Activated CD8-positive, alpha-beta T cell treated with anti-CD3 and anti-CD28 coated beads for 36 hours (primary cell): ENCODE measurements at regions not wholly inside any gene's neighbourhood (a gene's known extent, or its start where the extent isn't known, plus 50 kb on each side); places are given as distances from the start of the nearest gene placed in this dataset.

Source experiments
- ATAC-seq: fragments of 200-7000 bp; cut with Tn5 transposase; one replicate; pipeline ENCODE4 v1.10.0; 2021; ENCODE audit warnings: mild to moderate bottlenecking, moderate library complexity
- CTCF ChIA-PET: fragments of 350-600 bp; sonication (Branson Sonifier 250); formaldehyde crosslinking; loops from one replicate; lab custom pipeline; 2021; ENCODE audit warnings: antibody characterized with exemption; lab: Charles Lee
- POLR2A ChIA-PET: fragments of 350-600 bp; sonication (Branson Sonifier 250); formaldehyde crosslinking; loops from one replicate; lab custom pipeline; 2021; ENCODE audit warnings: antibody characterized with exemption; lab: Charles Lee
- DNase-seq: peaks from one replicate; pipeline ENCODE4 v3.0.0-alpha.2; 2020
- H3K27ac Mint-ChIP-seq: one replicate; pipeline ENCODE4 v1.8.0; 2021; ENCODE audit warnings: mild to moderate bottlenecking, mixed read lengths
- H3K27me3 Mint-ChIP-seq: one replicate; pipeline ENCODE4 v1.8.0; 2021; ENCODE audit warnings: mixed read lengths
- H3K36me3 Mint-ChIP-seq: one replicate; pipeline ENCODE4 v1.8.0; 2021; ENCODE audit warnings: low read depth, mixed read lengths
- H3K4me1 Mint-ChIP-seq: one replicate; pipeline ENCODE4 v1.8.0; 2021; ENCODE audit warnings: low read depth, mixed read lengths
- H3K4me3 Mint-ChIP-seq: one replicate; pipeline ENCODE4 v1.8.0; 2021; ENCODE audit warnings: mild to moderate bottlenecking, moderate library complexity, mixed read lengths
- H3K9me3 Mint-ChIP-seq: one replicate; pipeline ENCODE4 v1.8.0; 2021; ENCODE audit warnings: mixed read lengths
- CTCF ChIP-seq: fragments of 200-600 bp; IDR thresholded peaks from one replicate; pipeline ENCODE4 v1.8.0; 2022; ENCODE audit warnings: antibody characterized with exemption, mild to moderate bottlenecking
- intact Hi-C: fragments of 100-400 bp; cut with micrococcal nuclease; formaldehyde crosslinking; loops from one replicate; pipeline ENCODE4 v1.10.0; 2022

GRCh38 chr15:69631005-69631404, 178.4 kb downstream of the RPLP1 start:
- no peak for DNase-seq
- H3K27me3 Mint-ChIP-seq: peaks cover 22% of the 10 kb centered on the region
- POLR2A ChIA-PET: no interaction called here
- ATAC-seq: no peak
- H3K4me3 Mint-ChIP-seq: no peak overlapping the region
- peaks cover 14% of the 10 kb centered on the region for H3K4me1 Mint-ChIP-seq
- H3K36me3 Mint-ChIP-seq: no peaks in the 10 kb centered on the region
- no peaks in the 10 kb centered on the region for H3K9me3 Mint-ChIP-seq
- intact Hi-C loops: no loop called here
- H3K27ac Mint-ChIP-seq: no peak overlapping the region
- TF ChIP-seq CTCF: no peak
- CTCF ChIA-PET: no interaction called here

GRCh38 chr15:69631978-69632377, 179.4 kb downstream of the RPLP1 start:
- Mint-ChIP-seq H3K4me1 (peaks cover 14% of the 10 kb centered on the region), H3K27me3 (peaks cover 22% of the 10 kb centered on the region), H3K27ac (no peak overlapping the region), H3K9me3 (no peaks in the 10 kb centered on the region), H3K36me3 (no peaks in the 10 kb centered on the region), H3K4me3 (no peak overlapping the region)
- POLR2A ChIA-PET: no interaction called here
- intact Hi-C loops: no loop called here
- CTCF ChIA-PET: no interaction called here
- ATAC-seq (no peak), DNase-seq (no peak)
- no peak for TF ChIP-seq CTCF

GRCh38 chr15:69634860-69635259, 182.2 kb downstream of the RPLP1 start:
- no peak for ATAC-seq
- POLR2A ChIA-PET: no interaction called here
- TF ChIP-seq CTCF: no peak
- Mint-ChIP-seq H3K27me3 (peaks cover 19% of the 10 kb centered on the region), H3K9me3 (peaks cover 6% of the 10 kb centered on the region), H3K4me1 (peaks cover 7% of the 10 kb centered on the region), H3K27ac (no peak overlapping the region), H3K36me3 (no peaks in the 10 kb centered on the region), H3K4me3 (no peak overlapping the region)
- intact Hi-C loops: no loop called here
- CTCF ChIA-PET: no interaction called here
- no peak for DNase-seq

GRCh38 chr15:69636169-69636915, 183.7 kb downstream of the RPLP1 start:
- POLR2A ChIA-PET: no interaction called here
- CTCF ChIA-PET: no interaction called here
- peaks cover 4% of the 10 kb centered on the region for H3K4me1 Mint-ChIP-seq
- no peaks in the 10 kb centered on the region for H3K36me3 Mint-ChIP-seq
- no peak overlapping the region for H3K4me3 Mint-ChIP-seq
- peaks cover 13% of the 10 kb centered on the region for H3K9me3 Mint-ChIP-seq
- intact Hi-C loops: no loop called here
- H3K27me3 Mint-ChIP-seq: peaks cover 14% of the 10 kb centered on the region
- ATAC-seq: no peak
- no peak for TF ChIP-seq CTCF
- H3K27ac Mint-ChIP-seq: no peak overlapping the region
- DNase-seq: no peak

- CTCF ChIA-PET: no interaction called here
- ATAC-seq: no peak
- H3K9me3 Mint-ChIP-seq: peaks cover 19% of the 10 kb centered on the region
- peaks cover 4% of the 10 kb centered on the region for H3K4me1 Mint-ChIP-seq
- no peak for TF ChIP-seq CTCF
- no peaks in the 10 kb centered on the region for H3K36me3 Mint-ChIP-seq
- H3K27ac Mint-ChIP-seq: no peak overlapping the region
- H3K4me3 Mint-ChIP-seq: no peak overlapping the region
- intact Hi-C loops: no loop called here
- POLR2A ChIA-PET: no interaction called here
- H3K27me3 Mint-ChIP-seq: peaks cover 8% of the 10 kb centered on the region
- DNase-seq: no peak
Observed at GRCh38 chr15:69637818-69638217, 185.2 kb downstream of the RPLP1 start.
